ENCODE measurements at regions not wholly inside any gene's neighbourhood (a gene's known extent, or its start where the extent isn't known, plus 50 kb on each side); places are given as distances from the start of the nearest gene placed in this dataset.

- Mint-ChIP-seq H3K27ac (no peak overlapping the region), H3K36me3 (no peaks in the 10 kb centered on the region), H3K27me3 (ENCODE audit: low read depth) (no peaks in the 10 kb centered on the region), H3K4me3 (no peak overlapping the region), H3K9me3 (no peaks in the 10 kb centered on the region), H3K4me1 (no peaks in the 10 kb centered on the region)
- ATAC-seq = no peak
- no peak for TF ChIP-seq ZNF396 (CRISPR knock-in tag; IDR thresholded peaks at IDR 0.05; ENCODE audit: borderline replicate concordance)
- TF ChIP-seq USF2 (CRISPR knock-in tag; IDR thresholded peaks at IDR 0.05) = no peak
- no peak for TF ChIP-seq FOXK1 (CRISPR knock-in tag; IDR thresholded peaks at IDR 0.05)
- no peak for TF ChIP-seq STAT6 (CRISPR knock-in tag; conservative IDR thresholded peaks at IDR 0.05; ENCODE audit: low read depth)
- ChIA-PET POLR2A (no interaction called here), CTCF (no interaction called here)
- no peak for DNase-seq (ENCODE audit: low spot score)
These were observed 81.9 kb upstream of the AVPR1A start for GRCh38 chr12:63232896-63233295.

GRCh38 chr12:63228853-63229252, 77.9 kb upstream of the AVPR1A start:
- ChIA-PET POLR2A (no interaction called here), CTCF (no interaction called here)
- DNase-seq (ENCODE audit: low spot score) = no peak
- no peaks in the 10 kb centered on the region for H3K9me3 Mint-ChIP-seq
- H3K27ac Mint-ChIP-seq = no peak overlapping the region
- H3K4me3 Mint-ChIP-seq = no peak overlapping the region
- ATAC-seq = no peak
- no peaks in the 10 kb centered on the region for H3K27me3 Mint-ChIP-seq (ENCODE audit: low read depth)
- H3K36me3 Mint-ChIP-seq = no peaks in the 10 kb centered on the region
- peaks cover 2% of the 10 kb centered on the region for H3K4me1 Mint-ChIP-seq
- TF ChIP-seq E2F4 (CRISPR knock-in tag; IDR thresholded peaks at IDR 0.05; ENCODE audit: borderline replicate concordance, low read depth) (no peak), CBFB (CRISPR knock-in tag; IDR thresholded peaks at IDR 0.05; ENCODE audit: low read depth) (no peak), GABPB1 (CRISPR knock-in tag; IDR thresholded peaks at IDR 0.05) (no peak), SP1 (CRISPR knock-in tag; conservative IDR thresholded peaks at IDR 0.05) (no peak), IRF2 (CRISPR knock-in tag; IDR thresholded peaks at IDR 0.05; ENCODE audit: borderline replicate concordance, low read depth) (no peak), NR2C2 (CRISPR knock-in tag; IDR thresholded peaks at IDR 0.05) (no peak), AR (CRISPR knock-in tag; IDR thresholded peaks at IDR 0.05) (no peak), RORB (CRISPR knock-in tag; IDR thresholded peaks at IDR 0.05) (no peak), ZNF396 (CRISPR knock-in tag; IDR thresholded peaks at IDR 0.05; ENCODE audit: borderline replicate concordance) (no peak), FOXJ3 (CRISPR knock-in tag; IDR thresholded peaks at IDR 0.05; ENCODE audit: borderline replicate concordance) (no peak), ZNF121 (CRISPR knock-in tag; IDR thresholded peaks at IDR 0.05) (no peak), TEAD1 (CRISPR knock-in tag; IDR thresholded peaks at IDR 0.05) (no peak), TP53 (CRISPR knock-in tag; IDR thresholded peaks at IDR 0.05) (no peak), ZNF232 (CRISPR knock-in tag; IDR thresholded peaks at IDR 0.05) (no peak), EMX1 (CRISPR knock-in tag; IDR thresholded peaks at IDR 0.05) (no peak), AFF4 (CRISPR knock-in tag; IDR thresholded peaks at IDR 0.05; ENCODE audit: borderline replicate concordance) (no peak), OVOL2 (CRISPR knock-in tag; IDR thresholded peaks at IDR 0.05; ENCODE audit: borderline replicate concordance) (no peak), ZBTB43 (CRISPR knock-in tag; IDR thresholded peaks at IDR 0.05) (no peak)

Data from WTC11 (cell line).